SU-DHL-6 (cell line): ENCODE measurements at regions not wholly inside any gene's neighbourhood (a gene's known extent, or its start where the extent isn't known, plus 50 kb on each side); places are given as distances from the start of the nearest gene placed in this dataset.

Experiments used
- CTCF ChIP-seq: fragments of 200-600 bp; sonication (generic); IDR thresholded peaks from one replicate; pipeline ENCODE4 v1.5.1; 2017; ENCODE audit warnings: antibody characterized with exemption, mild to moderate bottlenecking, low read length, moderate library complexity; ENCODE audit not compliant: insufficient read depth, poor library complexity, severe bottlenecking
- EZH2phosphoT487 ChIP-seq: fragments of 200-600 bp; sonication (generic), shearing (Covaris generic); conservative IDR thresholded peaks from 2 replicates; pipeline ENCODE4 v1.6.1; 2018; ENCODE audit warnings: mild to moderate bottlenecking, antibody characterized with exemption, low read length, moderate library complexity, mixed read lengths

GRCh38 chr1:88499671-88500070 lies 184.4 kb upstream of the PKN2 start:
- TF ChIP-seq CTCF = no peak
- no peak for TF ChIP-seq EZH2phosphoT487
